Transverse colon (tissue), 4 donors: ENCODE measurements at regions not wholly inside any gene's neighbourhood (a gene's known extent, or its start where the extent isn't known, plus 50 kb on each side); places are given as distances from the start of the nearest gene placed in this dataset.

ENCODE experiments used
- DNase-seq: peaks from one replicate; pipeline ENCODE4 v3.0.0-alpha.2; 2019
- H3K27ac ChIP-seq, 4 donors: fragments of 200-600 bp; sonication (generic); 2 replicates each; pipeline ENCODE4 v1.5.1; 2016 to 2018; ENCODE audit warnings: inconsistent platforms in 4 of 4
- H3K27me3 ChIP-seq: fragments of 200-600 bp; sonication (generic); 2 replicates; pipeline ENCODE4 v1.5.1; 2017; ENCODE audit warnings: inconsistent platforms
- H3K36me3 ChIP-seq, 4 donors: fragments of 200-600 bp; sonication (generic); 2 replicates each; pipeline ENCODE4 v1.5.1; 2017 to 2019; ENCODE audit warnings: inconsistent platforms in 4 of 4
- H3K4me1 ChIP-seq, 4 donors: fragments of 200-600 bp; sonication (generic); 2 replicates each; pipeline ENCODE4 v1.5.1; 2017 to 2020; ENCODE audit warnings: inconsistent platforms in 4 of 4
- H3K4me3 ChIP-seq, 4 donors: fragments of 200-600 bp; sonication (generic); 1 replicate in 1 of 4; 2 replicates in 3 of 4; pipeline versions ENCODE4 v1.5.1 to v1.6.1; 2017 to 2019; ENCODE audit warnings: inconsistent platforms in 4 of 4
- H3K9me3 ChIP-seq, 2 donors: fragments of 200-600 bp; sonication (generic); 2 replicates each; pipeline ENCODE4 v1.5.1; 2017 to 2019; ENCODE audit warnings: inconsistent platforms in 2 of 2
- CTCF ChIP-seq, 5 experiments: fragments of 200-600 bp in 3 of 5; fragments of 450-650 bp in 2 of 5; sonication (generic) in 3 of 5; IDR thresholded peaks; 1 replicate in 2 of 5; 2 replicates in 3 of 5; pipeline ENCODE4 v1.5.1; 2016 to 2017; ENCODE audit warnings: antibody characterized with exemption in 5 of 5, inconsistent platforms in 3 of 5, mild to moderate bottlenecking in 2 of 5, moderate library complexity in 1 of 5
- EP300 ChIP-seq: sonication (generic); formaldehyde crosslinking; IDR thresholded peaks from one replicate; pipeline ENCODE4 v1.6.1; 2017; ENCODE audit warnings: antibody characterized with exemption, low read depth
- POLR2A ChIP-seq: fragments of 450-650 bp; IDR thresholded peaks from one replicate; pipeline ENCODE4 v1.6.1; 2016; ENCODE audit warnings: antibody characterized with exemption, mild to moderate bottlenecking, moderate library complexity
- POLR2AphosphoS5 ChIP-seq, 3 donors: sonication (generic); formaldehyde crosslinking; IDR thresholded peaks; one replicate each; pipeline ENCODE4 v1.6.1; 2016; ENCODE audit warnings: antibody characterized with exemption in 3 of 3
- WGBS, 2 donors: methylation state at CpG; one replicate each; pipeline ENCODE4 v1.1.5; 2018; ENCODE audit warnings: low coverage in 1 of 2; 5-methylcytosine and 5-hydroxymethylcytosine counted together
- in situ Hi-C, 4 donors: fragments of 200-750 bp; cut with MboI; loops; one replicate each; pipeline versions ENCODE4 v1.15.0 to v1.15.1; 2017; ENCODE audit warnings: low sequenced_read_pairs in 3 of 4, low pct_ligation_motif_present in 1 of 4, low pct_unique_long_range_greater_than_20kb in 1 of 4
- intact Hi-C: fragments of 100-400 bp; cut with DNase I; formaldehyde crosslinking; loops from one replicate; pipeline ENCODE4 v1.15.1; 2023; ENCODE audit warnings: low total_unique reads

DNA sequence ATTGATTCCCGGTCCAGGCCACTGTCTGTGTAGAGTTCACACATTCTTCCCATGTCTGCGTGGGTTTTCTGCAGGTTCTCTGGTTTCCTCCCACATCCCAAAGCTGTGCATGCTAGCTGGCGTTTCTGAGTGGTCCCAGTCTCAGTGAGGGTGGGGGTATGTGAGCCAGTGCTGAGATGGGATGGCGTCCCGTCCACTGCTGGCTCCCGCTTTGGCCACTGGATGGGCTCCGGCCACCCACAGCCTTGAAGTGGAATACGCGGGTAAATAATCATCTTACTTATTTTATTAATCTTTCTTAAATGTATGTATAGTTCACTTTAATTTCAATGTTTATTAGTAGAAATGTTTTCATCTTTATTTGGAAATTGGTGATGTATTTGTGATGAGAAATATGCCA is 343.5 kb upstream of the MANEA start:
- Histone ChIP-seq H3K4me1 (peaks cover 0 to 4% (median 0%) of the 10 kb centered on the region in 4 donors), H3K27me3 (no peaks in the 10 kb centered on the region), H3K9me3 (no peaks in the 10 kb centered on the region), H3K4me3 (no peak overlapping the region), H3K36me3 (no peaks in the 10 kb centered on the region), H3K27ac (no peak overlapping the region)
- intact Hi-C loops, result no loop called here
- TF ChIP-seq POLR2AphosphoS5 (IDR thresholded peaks at IDR 0.05) (no peak), POLR2A (no peak), CTCF (IDR thresholded peaks at IDR 0.05) (no peak), EP300 (no peak)
- in situ Hi-C loops, result no loop called here
- DNase-seq, result no peak
- 90 to 100% methylated on average over 3 to 9 of the region's 9 CpGs for WGBS, 2 donors

DNA sequence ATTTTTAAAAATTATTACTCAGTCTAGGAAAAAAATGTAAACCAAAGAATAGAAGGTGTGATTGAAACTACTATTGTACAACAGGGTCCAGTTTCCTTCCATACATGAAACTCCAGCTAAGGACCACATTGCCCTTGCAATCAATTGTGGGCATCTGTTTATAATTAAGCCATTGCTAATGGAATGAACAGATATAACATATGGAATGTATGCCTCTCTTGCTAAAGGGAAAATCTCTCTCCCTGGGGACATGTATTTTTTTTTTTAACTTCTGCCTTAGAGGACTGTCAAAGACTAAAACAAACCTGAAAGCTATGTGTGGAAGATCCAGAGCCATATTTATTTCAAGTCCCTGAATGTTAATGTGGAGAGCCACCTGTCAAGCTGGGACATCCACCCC is 336.8 kb upstream of the MANEA start:
- Histone ChIP-seq H3K4me3 (no peak overlapping the region), H3K9me3 (no peaks in the 10 kb centered on the region), H3K27ac (no peak overlapping the region), H3K4me1 (no peaks in the 10 kb centered on the region), H3K36me3 (no peaks in the 10 kb centered on the region), H3K27me3 (no peaks in the 10 kb centered on the region)
- TF ChIP-seq POLR2AphosphoS5 (IDR thresholded peaks at IDR 0.05) (no peak), EP300 (no peak), POLR2A (no peak), CTCF (IDR thresholded peaks at IDR 0.05) (no peak)
- DNase-seq, result no peak
- in situ Hi-C loops (no loop called here), intact Hi-C loops (no loop called here)

- Histone ChIP-seq H3K27ac (no peak overlapping the region), H3K9me3 (no peaks in the 10 kb centered on the region), H3K4me1 (no peaks in the 10 kb centered on the region), H3K27me3 (no peaks in the 10 kb centered on the region), H3K4me3 (no peak overlapping the region), H3K36me3 (no peaks in the 10 kb centered on the region)
- no peak for TF ChIP-seq CTCF (IDR thresholded peaks at IDR 0.05)
- TF ChIP-seq EP300, result no peak
- TF ChIP-seq POLR2A, result no peak
- TF ChIP-seq POLR2AphosphoS5 (IDR thresholded peaks at IDR 0.05), result no peak
- intact Hi-C loops, result no loop called here
- WGBS, 2 donors, result 41 to 55% methylated on average over 1 of the region's 1 CpG
- DNase-seq, result no peak
- in situ Hi-C loops, result no loop called here
Measured at GRCh38 chr6:95242560-95242959, 334.8 kb upstream of the MANEA start.

GRCh38 chr6:95243053-95243452 is 334.3 kb upstream of the MANEA start:
- no peaks in the 10 kb centered on the region for H3K9me3 ChIP-seq
- no peaks in the 10 kb centered on the region for H3K4me1 ChIP-seq
- in situ Hi-C loops, result no loop called here
- no peak for DNase-seq
- no peak overlapping the region for H3K27ac ChIP-seq
- intact Hi-C loops, result no loop called here
- H3K27me3 ChIP-seq, result no peaks in the 10 kb centered on the region
- no peak overlapping the region for H3K4me3 ChIP-seq
- no peaks in the 10 kb centered on the region for H3K36me3 ChIP-seq
- no peak for TF ChIP-seq POLR2AphosphoS5 (IDR thresholded peaks at IDR 0.05)
- no peak for TF ChIP-seq CTCF (IDR thresholded peaks at IDR 0.05)
- no peak for TF ChIP-seq EP300
- no peak for TF ChIP-seq POLR2A
